ENCODE measurements at regions not wholly inside any gene's neighbourhood (a gene's known extent, or its start where the extent isn't known, plus 50 kb on each side); places are given as distances from the start of the nearest gene placed in this dataset.

GRCh38 chr1:115233598-115233997 is 104.5 kb downstream of the NGF start:
- FAIRE-seq, result no peak

GRCh38 chr1:115230281-115230680 is 107.8 kb downstream of the NGF start:
- FAIRE-seq, result no peak

- FAIRE-seq, result no peak
Measured at GRCh38 chr1:115229016-115229415, 109.0 kb downstream of the NGF start.

GRCh38 chr1:115228191-115228590 is 109.9 kb downstream of the NGF start:
- no peak for FAIRE-seq

GRCh38 chr1:115227346-115228082 is 110.5 kb downstream of the NGF start:
- no peak for FAIRE-seq

GRCh38 chr1:115225993-115226685 is 111.9 kb downstream of the NGF start:
- FAIRE-seq, result no peak

- no peak for FAIRE-seq
Measured at GRCh38 chr1:115224636-115225035, 113.4 kb downstream of the NGF start.

GRCh38 chr1:115222616-115223402 is 115.2 kb downstream of the NGF start:
- no peak for FAIRE-seq

- FAIRE-seq, result no peak
Measured at GRCh38 chr1:115220340-115221270, 117.4 kb downstream of the NGF start.

GRCh38 chr1:115219927-115220326 is 118.1 kb downstream of the NGF start:
- no peak for FAIRE-seq

- no peak for FAIRE-seq
Measured at GRCh38 chr1:115218699-115219098, 119.3 kb downstream of the NGF start.

GRCh38 chr1:115218034-115218405 is 120.0 kb downstream of the NGF start:
- FAIRE-seq, result no peak

- no peak for FAIRE-seq
Measured at GRCh38 chr1:115217150-115218033, 120.7 kb downstream of the NGF start.

- FAIRE-seq, result no peak
Measured at GRCh38 chr1:115215703-115216521, 122.1 kb downstream of the NGF start.

GRCh38 chr1:115215110-115215509 is 122.9 kb downstream of the NGF start:
- FAIRE-seq, result no peak

- FAIRE-seq, result no peak
Measured at GRCh38 chr1:115214098-115214497, 124.0 kb downstream of the NGF start.

- FAIRE-seq, result no peak
Measured at GRCh38 chr1:115213130-115213529, 123.8 kb upstream of the TSPAN2 start.

- no peak for FAIRE-seq
Measured at GRCh38 chr1:115211071-115211745, 121.9 kb upstream of the TSPAN2 start.

GRCh38 chr1:115210302-115210711 is 121.0 kb upstream of the TSPAN2 start:
- no peak for FAIRE-seq

- FAIRE-seq, result no peak
Measured at GRCh38 chr1:115204513-115204912, 115.2 kb upstream of the TSPAN2 start.
